Calu3 (cell line): ENCODE measurements at regions not wholly inside any gene's neighbourhood (a gene's known extent, or its start where the extent isn't known, plus 50 kb on each side); places are given as distances from the start of the nearest gene placed in this dataset.

ENCODE experiments used
- BruUV-seq: library from RNA; stranded (reverse); fragments of 400-500 nt; replicated peaks from 2 replicates; lab custom pipeline; 2021; lab: Mats Ljungman, UMichigan
- CTCF ChIA-PET: fragments of 300-600 bp; sonication (Branson Sonifier 250); formaldehyde crosslinking; loops from one replicate; lab custom pipeline; 2022; ENCODE audit warnings: antibody characterized with exemption; lab: Charles Lee
- DNase-seq: peaks from one replicate; pipeline ENCODE4 v3.0.0; 2022
- H3K27ac Mint-ChIP-seq: one replicate; pipeline ENCODE4 v1.8.0; 2022; ENCODE audit warnings: mixed read lengths; ENCODE audit not compliant: unreplicated experiment
- H3K27me3 Mint-ChIP-seq: one replicate; pipeline ENCODE4 v1.8.0; 2022; ENCODE audit warnings: mixed read lengths; ENCODE audit not compliant: unreplicated experiment
- H3K36me3 Mint-ChIP-seq: one replicate; pipeline ENCODE4 v1.8.0; 2022; ENCODE audit warnings: mild to moderate bottlenecking, moderate library complexity, mixed read lengths; ENCODE audit not compliant: insufficient read depth, unreplicated experiment
- H3K4me1 Mint-ChIP-seq: one replicate; pipeline ENCODE4 v1.8.0; 2022; ENCODE audit warnings: mild to moderate bottlenecking, low read depth, mixed read lengths; ENCODE audit not compliant: unreplicated experiment
- H3K4me3 Mint-ChIP-seq: one replicate; pipeline ENCODE4 v1.8.0; 2022; ENCODE audit warnings: mild to moderate bottlenecking, low read depth, moderate library complexity, mixed read lengths; ENCODE audit not compliant: unreplicated experiment
- H3K9me3 Mint-ChIP-seq: one replicate; pipeline ENCODE4 v1.8.0; 2022; ENCODE audit warnings: low read depth, mixed read lengths; ENCODE audit not compliant: unreplicated experiment
- intact Hi-C: fragments of 100-400 bp; cut with micrococcal nuclease; formaldehyde crosslinking; loops from one replicate; pipeline ENCODE4 v1.10.0; 2022; ENCODE audit not compliant: unreplicated experiment
- TF ChIP-seq, protein P1 (sequence below): fragments of 200-600 bp; IDR thresholded peaks from one replicate; pipeline ENCODE4 v1.8.0; 2022; ENCODE audit warnings: antibody characterized with exemption; ENCODE audit not compliant: unreplicated experiment

DNA sequence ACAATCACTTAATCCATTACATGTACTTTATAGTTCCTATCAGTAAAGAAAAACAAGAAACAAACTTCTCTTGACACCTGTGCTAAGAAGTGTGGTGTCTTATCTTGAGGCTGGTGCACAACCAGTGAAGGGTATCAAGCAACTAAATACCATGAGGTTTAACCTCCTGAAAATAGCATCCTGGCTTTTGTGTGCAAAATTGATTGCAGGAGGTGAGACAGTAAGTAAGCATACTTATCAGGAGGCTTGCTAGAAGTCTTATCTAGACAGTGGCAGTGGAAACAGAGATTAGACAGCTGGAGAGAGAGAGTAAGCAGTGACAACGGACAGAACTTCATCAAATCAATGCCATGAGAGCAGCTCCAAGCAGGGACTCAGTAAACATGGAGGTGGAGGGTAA lies 730.3 kb downstream of the DNAH5 start:
- H3K27me3 Mint-ChIP-seq: no peaks in the 10 kb centered on the region
- peaks cover 3% of the 10 kb centered on the region for H3K9me3 Mint-ChIP-seq
- TF ChIP-seq, protein P1, sequence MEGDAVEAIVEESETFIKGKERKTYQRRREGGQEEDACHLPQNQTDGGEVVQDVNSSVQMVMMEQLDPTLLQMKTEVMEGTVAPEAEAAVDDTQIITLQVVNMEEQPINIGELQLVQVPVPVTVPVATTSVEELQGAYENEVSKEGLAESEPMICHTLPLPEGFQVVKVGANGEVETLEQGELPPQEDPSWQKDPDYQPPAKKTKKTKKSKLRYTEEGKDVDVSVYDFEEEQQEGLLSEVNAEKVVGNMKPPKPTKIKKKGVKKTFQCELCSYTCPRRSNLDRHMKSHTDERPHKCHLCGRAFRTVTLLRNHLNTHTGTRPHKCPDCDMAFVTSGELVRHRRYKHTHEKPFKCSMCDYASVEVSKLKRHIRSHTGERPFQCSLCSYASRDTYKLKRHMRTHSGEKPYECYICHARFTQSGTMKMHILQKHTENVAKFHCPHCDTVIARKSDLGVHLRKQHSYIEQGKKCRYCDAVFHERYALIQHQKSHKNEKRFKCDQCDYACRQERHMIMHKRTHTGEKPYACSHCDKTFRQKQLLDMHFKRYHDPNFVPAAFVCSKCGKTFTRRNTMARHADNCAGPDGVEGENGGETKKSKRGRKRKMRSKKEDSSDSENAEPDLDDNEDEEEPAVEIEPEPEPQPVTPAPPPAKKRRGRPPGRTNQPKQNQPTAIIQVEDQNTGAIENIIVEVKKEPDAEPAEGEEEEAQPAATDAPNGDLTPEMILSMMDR: no peak
- no peak overlapping the region for H3K27ac Mint-ChIP-seq
- H3K36me3 Mint-ChIP-seq: no peaks in the 10 kb centered on the region
- CTCF ChIA-PET: no interaction called here
- intact Hi-C loops: no loop called here
- DNase-seq: no peak
- BruUV-seq: no TSS peak
- no peaks in the 10 kb centered on the region for H3K4me1 Mint-ChIP-seq
- no peak overlapping the region for H3K4me3 Mint-ChIP-seq

DNA sequence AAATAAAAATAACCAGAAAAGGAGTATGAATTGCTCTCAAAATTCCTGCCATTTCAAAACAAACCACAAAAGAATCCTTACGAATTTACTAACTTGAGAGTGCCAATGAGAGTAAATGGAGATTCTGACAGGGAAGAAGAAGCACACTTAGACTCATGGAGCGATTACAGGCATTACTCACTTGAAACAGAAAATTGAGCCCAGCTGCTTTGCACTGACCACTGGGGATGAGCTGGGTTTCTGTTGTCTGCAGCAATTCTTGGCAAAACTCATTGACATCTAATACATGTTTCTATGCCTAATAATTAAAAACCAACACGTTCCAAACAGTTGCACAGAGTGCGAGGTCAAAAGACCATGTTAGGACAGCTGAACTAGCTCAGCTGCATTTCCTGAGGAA lies 731.6 kb downstream of the DNAH5 start:
- intact Hi-C loops: no loop called here
- no peaks in the 10 kb centered on the region for H3K4me1 Mint-ChIP-seq
- DNase-seq: no peak
- no peak overlapping the region for H3K27ac Mint-ChIP-seq
- no peaks in the 10 kb centered on the region for H3K27me3 Mint-ChIP-seq
- H3K9me3 Mint-ChIP-seq: peaks cover 6% of the 10 kb centered on the region
- H3K36me3 Mint-ChIP-seq: no peaks in the 10 kb centered on the region
- TF ChIP-seq, protein P1: no peak
- no TSS peak for BruUV-seq
- H3K4me3 Mint-ChIP-seq: no peak overlapping the region
- CTCF ChIA-PET: no interaction called here

DNA sequence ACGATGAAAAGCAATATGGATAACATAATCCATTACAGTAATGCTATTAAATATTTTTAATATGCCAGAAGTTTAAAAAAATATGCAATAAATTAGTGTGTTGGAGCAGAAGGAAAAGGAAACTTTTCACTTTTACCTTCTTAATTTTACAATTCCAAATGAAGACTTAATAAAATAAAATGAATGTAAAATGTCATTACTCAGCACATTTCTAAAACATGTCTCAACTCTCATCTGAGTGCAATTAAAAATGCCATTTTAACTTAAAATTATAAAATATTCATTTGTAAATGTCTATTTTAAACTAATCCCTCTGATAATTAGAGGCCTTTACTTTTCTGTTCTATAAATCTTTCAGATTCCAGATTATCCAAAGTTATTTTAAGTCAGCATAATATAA lies 733.4 kb downstream of the DNAH5 start:
- BruUV-seq: no TSS peak
- Mint-ChIP-seq H3K36me3 (no peaks in the 10 kb centered on the region), H3K9me3 (peaks cover 6% of the 10 kb centered on the region), H3K4me3 (no peak overlapping the region), H3K27ac (no peak overlapping the region), H3K27me3 (no peaks in the 10 kb centered on the region), H3K4me1 (no peaks in the 10 kb centered on the region)
- intact Hi-C loops: no loop called here
- no peak for DNase-seq
- CTCF ChIA-PET: no interaction called here
- TF ChIP-seq, protein P1: no peak

DNA sequence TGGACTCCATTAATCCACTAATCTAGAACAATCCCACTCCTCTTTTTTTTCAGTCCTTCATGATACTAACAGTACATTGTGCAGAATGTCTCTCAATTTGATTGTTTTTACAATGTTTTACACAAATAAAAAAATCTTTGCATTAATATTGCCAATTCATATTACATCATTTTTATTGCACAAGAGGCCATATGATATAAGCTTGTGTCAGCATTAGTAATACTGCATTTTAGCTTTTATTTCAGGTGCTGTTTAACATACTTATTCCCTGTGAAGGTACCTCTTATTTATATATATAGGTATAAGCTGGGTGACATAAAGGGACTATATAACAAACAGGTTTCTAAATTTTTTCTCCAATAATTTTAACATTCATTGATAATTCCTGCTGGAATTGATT lies 737.4 kb downstream of the DNAH5 start:
- Mint-ChIP-seq H3K9me3 (peaks cover 8% of the 10 kb centered on the region), H3K4me3 (no peak overlapping the region), H3K4me1 (no peaks in the 10 kb centered on the region), H3K36me3 (no peaks in the 10 kb centered on the region), H3K27ac (no peak overlapping the region), H3K27me3 (no peaks in the 10 kb centered on the region)
- CTCF ChIA-PET: no interaction called here
- BruUV-seq: no TSS peak
- TF ChIP-seq, protein P1: no peak
- intact Hi-C loops: no loop called here
- no peak for DNase-seq
